HG03457 (cell line): ENCODE measurements at regions not wholly inside any gene's neighbourhood (a gene's known extent, or its start where the extent isn't known, plus 50 kb on each side); places are given as distances from the start of the nearest gene placed in this dataset.

Experiments
- ATAC-seq: cut with Tn5 transposase; IDR thresholded peaks from one replicate; pipeline ENCODE4 v1.9.1; 2021; ENCODE audit warnings: moderate number of reproducible peaks; ENCODE audit not compliant: unreplicated experiment

- ATAC-seq: no peak
These were observed 1508.7 kb upstream of the TMEFF2 start for GRCh38 chr2:193703411-193703810.

- no peak for ATAC-seq
These were observed 1506.8 kb upstream of the TMEFF2 start for GRCh38 chr2:193701484-193701883.

- ATAC-seq: no peak
These were observed 1500.6 kb upstream of the TMEFF2 start for GRCh38 chr2:193695367-193695766.

GRCh38 chr2:193693758-193694157, 1499.0 kb upstream of the TMEFF2 start:
- ATAC-seq: no peak

- ATAC-seq: no peak
These were observed 1495.8 kb upstream of the TMEFF2 start for GRCh38 chr2:193690572-193690971.

GRCh38 chr2:193687195-193687594, 1492.5 kb upstream of the TMEFF2 start:
- no peak for ATAC-seq

- no peak for ATAC-seq
These were observed 1485.1 kb upstream of the TMEFF2 start for GRCh38 chr2:193679847-193680246.

- no peak for ATAC-seq
These were observed 1475.7 kb upstream of the TMEFF2 start for GRCh38 chr2:193670478-193670877.

- ATAC-seq: peak; percentile 65
These were observed 1474.0 kb upstream of the TMEFF2 start for GRCh38 chr2:193668557-193669323.

GRCh38 chr2:193627927-193628272, 1433.2 kb upstream of the TMEFF2 start:
- no peak for ATAC-seq

GRCh38 chr2:193627187-193627926, 1432.6 kb upstream of the TMEFF2 start:
- no peak for ATAC-seq

GRCh38 chr2:193608451-193608850, 1413.7 kb upstream of the TMEFF2 start:
- ATAC-seq: no peak

GRCh38 chr2:193590831-193591230, 1396.1 kb upstream of the TMEFF2 start:
- no peak for ATAC-seq

GRCh38 chr2:193584522-193584938, 1389.8 kb upstream of the TMEFF2 start:
- ATAC-seq: peak; percentile 87

- no peak for ATAC-seq
These were observed 1389.1 kb upstream of the TMEFF2 start for GRCh38 chr2:193583638-193584400.

GRCh38 chr2:193581807-193582206, 1387.1 kb upstream of the TMEFF2 start:
- no peak for ATAC-seq

- ATAC-seq: no peak
These were observed 1385.6 kb upstream of the TMEFF2 start for GRCh38 chr2:193580176-193580950.

- no peak for ATAC-seq
These were observed 1372.2 kb upstream of the TMEFF2 start for GRCh38 chr2:193566886-193567285.

- ATAC-seq: no peak
These were observed 1371.5 kb upstream of the TMEFF2 start for GRCh38 chr2:193566276-193566675.

- no peak for ATAC-seq
These were observed 1367.3 kb upstream of the TMEFF2 start for GRCh38 chr2:193562031-193562430.

GRCh38 chr2:193561054-193561453, 1366.3 kb upstream of the TMEFF2 start:
- ATAC-seq: no peak
